ENCODE measurements at regions not wholly inside any gene's neighbourhood (a gene's known extent, or its start where the extent isn't known, plus 50 kb on each side); places are given as distances from the start of the nearest gene placed in this dataset.
"Not testable (repeated sequence)": the region's sequence is repeated elsewhere in the genome, so short reads cannot be mapped to it uniquely, and the experiment has no call there.

- peak; percentile 80 for DNase-seq (ENCODE audit: low spot score)
These were observed 166.2 kb upstream of the TBC1D5 start for GRCh38 chr3:17908399-17909191.

- no peak for DNase-seq (ENCODE audit: low spot score)
These were observed 163.6 kb upstream of the TBC1D5 start for GRCh38 chr3:17905996-17906395.

DNA sequence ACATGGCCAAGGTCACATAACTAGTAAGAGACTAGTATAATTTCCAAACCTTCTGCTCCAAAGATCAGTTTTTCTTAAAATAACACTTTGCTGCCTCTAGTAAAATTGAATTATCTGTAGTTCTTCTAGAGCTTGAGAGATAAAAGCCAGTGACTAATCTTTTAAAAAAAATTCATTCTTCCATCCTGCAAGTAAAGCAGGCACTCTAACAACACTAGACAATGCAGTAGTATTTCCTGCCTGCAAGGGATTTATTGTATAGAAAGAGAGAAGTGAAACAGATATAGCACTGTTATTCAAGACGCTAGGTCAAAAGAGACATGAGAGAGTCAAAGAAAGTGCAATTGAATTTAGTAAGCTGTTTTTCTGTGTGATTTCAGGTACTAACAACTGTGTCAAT is 159.5 kb upstream of the TBC1D5 start:
- DNase-seq (ENCODE audit: low spot score): no peak

GRCh38 chr3:17894434-17895060 is 152.1 kb upstream of the TBC1D5 start:
- DNase-seq (ENCODE audit: low spot score): peak; percentile 72

GRCh38 chr3:17891139-17891856 is 148.9 kb upstream of the TBC1D5 start:
- DNase-seq (ENCODE audit: low spot score): no peak

- no peak for DNase-seq (ENCODE audit: low spot score)
These were observed 143.6 kb upstream of the TBC1D5 start for GRCh38 chr3:17885986-17886385.

DNA sequence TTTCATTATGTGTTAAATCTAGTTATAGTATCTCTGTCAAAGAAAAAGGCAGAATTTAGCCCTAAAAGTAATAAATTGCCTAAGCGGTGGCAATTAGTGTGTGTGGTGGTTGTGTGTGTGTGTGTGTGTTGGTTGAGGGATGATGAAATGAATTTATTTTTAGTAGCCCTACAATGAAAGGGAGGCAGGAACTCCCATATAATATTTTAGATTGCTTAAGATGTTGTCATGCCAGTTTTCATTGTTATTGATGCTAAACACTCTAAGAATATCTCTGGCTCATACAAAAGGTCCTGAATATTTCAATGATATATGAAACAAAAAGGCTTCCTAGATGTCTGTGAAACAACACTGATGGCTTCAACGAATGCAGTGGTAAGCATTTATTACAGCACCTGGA is 140.6 kb upstream of the TBC1D5 start:
- no peak for DNase-seq (ENCODE audit: low spot score)

- peak; percentile 64 for DNase-seq (ENCODE audit: low spot score)
These were observed 134.9 kb upstream of the TBC1D5 start for GRCh38 chr3:17877299-17877698.

DNA sequence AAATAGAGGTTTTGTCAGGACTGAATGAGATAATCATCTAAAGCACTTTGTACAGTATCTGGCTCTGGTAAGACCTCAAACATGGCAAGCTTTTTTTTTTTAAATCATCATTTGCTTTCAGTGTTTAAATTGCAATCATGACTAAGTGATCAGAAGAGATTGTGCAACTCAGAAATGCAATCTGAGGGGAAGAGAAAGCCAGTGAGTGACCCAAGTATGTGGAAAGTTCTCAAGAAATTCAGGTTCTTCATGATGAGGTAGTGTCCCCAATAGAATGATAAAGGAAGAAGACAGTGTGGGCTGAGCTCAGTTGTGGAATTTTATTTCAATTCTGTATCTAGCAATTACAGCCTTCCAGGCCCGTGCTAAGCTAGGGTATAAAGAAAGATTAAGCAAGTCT is 132.2 kb upstream of the TBC1D5 start:
- DNase-seq (ENCODE audit: low spot score): no peak

- DNase-seq (ENCODE audit: low spot score): no peak
These were observed 130.0 kb upstream of the TBC1D5 start for GRCh38 chr3:17872457-17872856.

DNA sequence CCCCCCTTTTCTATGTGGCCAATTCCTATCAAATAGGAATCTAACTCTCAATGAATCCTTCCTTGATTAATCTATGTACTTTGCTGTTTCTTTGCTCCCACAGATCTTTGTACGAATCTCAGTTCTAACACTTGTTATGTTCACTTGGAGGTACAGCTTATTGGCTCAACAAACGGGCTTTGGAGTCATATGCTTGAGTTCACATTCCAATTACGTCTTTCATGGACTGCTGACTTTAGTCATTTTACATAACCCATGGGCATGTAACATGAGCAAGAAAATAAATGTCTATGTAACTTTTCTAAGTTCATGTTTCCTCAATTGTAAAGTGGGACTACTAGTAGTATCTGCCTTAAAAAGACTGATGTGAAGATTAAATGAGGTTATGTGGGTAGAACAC is 123.2 kb upstream of the TBC1D5 start:
- no peak for DNase-seq (ENCODE audit: low spot score)

- no peak for DNase-seq (ENCODE audit: low spot score)
These were observed 119.0 kb upstream of the TBC1D5 start for GRCh38 chr3:17861476-17861875.

- DNase-seq (ENCODE audit: low spot score): not testable (repeated sequence)
These were observed 118.5 kb upstream of the TBC1D5 start for GRCh38 chr3:17860840-17861471.

DNA sequence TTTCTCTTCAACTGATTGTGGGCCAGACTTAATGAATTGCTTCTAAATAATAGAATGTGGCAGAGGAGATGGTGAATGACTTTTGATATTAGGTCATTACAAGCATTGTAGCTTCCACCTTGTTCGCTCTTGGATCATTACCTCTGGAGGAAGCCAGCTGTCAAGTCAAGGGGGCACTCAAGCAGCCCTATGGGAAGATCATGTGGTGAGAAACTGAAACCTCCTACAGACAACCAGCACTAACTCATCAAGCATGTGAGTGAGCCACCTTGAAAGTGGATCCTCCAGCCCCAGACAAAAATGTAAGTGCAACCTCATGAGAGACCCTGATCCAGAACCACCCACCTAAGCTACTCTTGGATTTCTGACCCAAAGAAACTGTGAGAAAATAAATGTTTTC is 109.8 kb upstream of the TBC1D5 start:
- DNase-seq (ENCODE audit: low spot score): no peak

- DNase-seq (ENCODE audit: low spot score): no peak
These were observed 108.0 kb upstream of the TBC1D5 start for GRCh38 chr3:17850448-17850847.

DNA sequence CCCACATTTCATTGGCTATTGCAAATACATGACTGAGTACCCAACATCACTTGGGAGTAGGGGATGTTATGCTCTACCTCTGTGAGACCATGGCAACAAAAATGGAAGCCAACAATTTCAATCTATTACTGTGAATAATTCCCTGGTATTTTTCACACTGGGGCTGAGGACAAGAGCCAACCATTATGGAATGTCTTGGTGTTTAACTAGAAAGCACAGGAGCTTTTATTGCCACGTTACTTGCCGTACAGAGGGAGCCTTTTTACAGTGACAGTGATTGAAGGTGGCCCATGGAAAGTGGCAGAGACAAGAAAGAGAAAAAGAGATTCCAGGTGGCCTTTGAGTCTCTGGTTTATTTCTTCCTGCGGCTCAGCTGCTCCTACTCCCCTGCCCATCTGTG is 105.7 kb upstream of the TBC1D5 start:
- no peak for DNase-seq (ENCODE audit: low spot score)

DNA sequence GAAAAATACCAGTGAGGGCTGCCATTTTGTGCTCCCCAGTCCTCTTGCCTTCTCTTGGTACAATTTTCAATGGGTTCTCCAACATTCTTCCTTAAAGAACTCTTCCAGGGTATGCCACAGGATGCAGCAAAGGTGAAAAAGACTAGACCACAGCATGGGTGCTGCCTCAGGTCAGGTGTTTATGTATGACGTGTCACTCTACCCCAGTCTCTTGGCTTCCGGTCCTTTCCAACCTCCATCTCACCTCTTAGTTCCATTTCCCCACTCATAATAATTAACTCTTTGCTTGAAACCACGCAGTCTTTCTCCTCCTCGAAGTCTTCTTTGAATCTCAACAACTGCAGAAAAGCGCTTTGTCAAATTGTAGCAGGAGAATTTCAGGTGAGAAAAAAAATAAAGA is 104.7 kb upstream of the TBC1D5 start:
- DNase-seq (ENCODE audit: low spot score): no peak

- no peak for DNase-seq (ENCODE audit: low spot score)
These were observed 104.0 kb upstream of the TBC1D5 start for GRCh38 chr3:17846466-17846865.

DNA sequence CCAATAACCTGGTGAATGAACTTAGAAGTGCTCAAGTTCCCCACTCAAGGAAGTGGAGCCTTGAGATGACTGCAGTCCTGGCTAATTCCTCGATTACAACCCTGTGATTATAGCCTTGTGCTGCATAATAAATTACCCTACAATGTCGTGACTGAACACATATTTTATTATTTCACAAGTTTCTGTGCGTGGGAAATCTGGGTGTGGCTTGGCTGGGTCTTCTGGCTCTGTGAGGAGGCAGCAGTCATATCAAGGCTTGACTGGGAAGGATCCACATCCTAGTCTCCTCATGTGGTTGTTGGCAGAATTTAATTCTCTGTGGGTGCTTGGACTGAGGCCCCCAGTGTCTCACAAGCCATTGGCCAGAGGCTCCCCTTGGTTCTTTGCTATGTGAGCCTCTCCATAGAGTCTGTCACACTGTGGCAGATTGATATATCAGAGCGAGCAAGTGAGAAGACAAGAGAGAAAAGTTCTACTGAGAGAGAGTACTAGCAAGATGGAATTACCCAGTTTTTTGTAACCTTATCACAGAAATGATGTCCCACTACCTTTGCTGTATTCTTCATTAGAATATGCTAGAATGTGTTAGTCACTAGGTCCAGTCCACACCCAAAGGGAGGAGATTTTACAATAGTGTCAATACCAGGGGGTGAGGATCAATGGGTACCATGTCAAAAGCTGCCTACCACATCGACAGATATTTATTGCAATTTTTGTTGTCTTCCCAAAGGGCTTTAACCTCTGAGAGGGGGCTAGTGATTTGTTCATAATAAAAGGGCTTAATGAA is 102.8 kb upstream of the TBC1D5 start:
- no peak for DNase-seq (ENCODE audit: low spot score)

- DNase-seq (ENCODE audit: low spot score): no peak
These were observed 101.8 kb upstream of the TBC1D5 start for GRCh38 chr3:17844236-17844635.

- DNase-seq (ENCODE audit: low spot score): peak; percentile 79
These were observed 98.9 kb upstream of the TBC1D5 start for GRCh38 chr3:17841190-17841828.

All from SK-N-DZ (cell line).